GM18499 (cell line): ENCODE measurements at regions not wholly inside any gene's neighbourhood (a gene's known extent, or its start where the extent isn't known, plus 50 kb on each side); places are given as distances from the start of the nearest gene placed in this dataset.
"Not testable (repeated sequence)": the region's sequence is repeated elsewhere in the genome, so short reads cannot be mapped to it uniquely, and the experiment has no call there.

Experiments
- ATAC-seq: cut with Tn5 transposase; IDR thresholded peaks from one replicate; pipeline ENCODE4 v1.9.1; 2021; ENCODE audit warnings: moderate number of reproducible peaks; ENCODE audit not compliant: insufficient read depth, unreplicated experiment

- ATAC-seq = no peak
Observed at GRCh38 chr10:33965795-33966581, 631.5 kb upstream of the NRP1 start.

GRCh38 chr10:33963729-33964128, 629.3 kb upstream of the NRP1 start:
- ATAC-seq = no peak

- ATAC-seq = not testable (repeated sequence)
Observed at GRCh38 chr10:33956322-33956721, 621.9 kb upstream of the NRP1 start.

GRCh38 chr10:33955676-33956075, 621.2 kb upstream of the NRP1 start:
- ATAC-seq = no peak

DNA sequence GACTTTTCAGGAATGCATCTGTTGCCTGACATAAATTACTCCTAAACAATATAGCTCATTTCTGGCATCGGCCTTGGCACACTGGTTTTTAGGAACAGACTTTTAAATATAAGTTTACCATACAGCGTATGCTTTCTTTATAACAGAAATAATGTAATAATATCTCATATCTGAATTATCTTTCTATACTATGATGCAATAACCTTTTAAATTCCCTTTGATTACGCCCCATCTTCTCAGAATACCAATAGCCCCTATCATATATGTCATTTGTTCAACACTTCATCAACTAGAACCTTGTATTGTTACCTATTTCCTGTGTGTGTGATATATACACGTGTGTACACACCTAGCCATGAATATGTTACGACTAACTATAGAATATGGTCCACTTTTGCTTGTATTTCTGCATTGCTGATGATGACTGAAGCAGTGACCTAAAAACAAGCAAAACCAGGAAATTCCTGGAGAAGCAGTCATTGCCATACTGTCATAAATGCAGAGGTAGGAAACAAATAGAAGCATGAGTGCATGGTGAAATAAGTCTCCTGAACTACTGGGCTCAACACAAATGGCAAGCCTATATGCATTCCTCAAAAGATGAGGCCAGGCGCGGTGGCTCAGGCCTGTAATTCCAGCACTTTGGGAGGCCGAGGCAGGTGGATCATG, 618.4 kb upstream of the NRP1 start:
- ATAC-seq = no peak

- no peak for ATAC-seq
Observed at GRCh38 chr10:33950206-33950605, 615.7 kb upstream of the NRP1 start.

- ATAC-seq = no peak
Observed at GRCh38 chr10:33947544-33947943, 613.1 kb upstream of the NRP1 start.

DNA sequence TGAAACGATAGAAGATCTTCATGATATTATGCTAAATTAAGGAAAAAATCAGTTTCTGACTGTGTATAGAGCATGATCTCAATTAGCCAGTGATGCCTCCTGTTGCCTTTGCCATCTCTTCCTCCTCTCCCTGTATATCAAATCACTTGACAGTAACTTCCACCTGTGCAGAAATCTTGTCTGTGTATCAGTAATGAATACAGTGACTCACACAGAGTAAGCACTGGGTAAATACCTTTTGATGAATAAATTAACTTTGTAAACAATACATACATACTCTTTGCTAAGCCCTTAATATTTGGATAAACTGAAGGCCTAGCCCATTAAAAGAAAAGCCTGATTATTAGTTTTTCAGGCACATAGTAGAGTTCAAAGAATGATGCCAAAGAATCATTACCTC, 610.6 kb upstream of the NRP1 start:
- no peak for ATAC-seq

DNA sequence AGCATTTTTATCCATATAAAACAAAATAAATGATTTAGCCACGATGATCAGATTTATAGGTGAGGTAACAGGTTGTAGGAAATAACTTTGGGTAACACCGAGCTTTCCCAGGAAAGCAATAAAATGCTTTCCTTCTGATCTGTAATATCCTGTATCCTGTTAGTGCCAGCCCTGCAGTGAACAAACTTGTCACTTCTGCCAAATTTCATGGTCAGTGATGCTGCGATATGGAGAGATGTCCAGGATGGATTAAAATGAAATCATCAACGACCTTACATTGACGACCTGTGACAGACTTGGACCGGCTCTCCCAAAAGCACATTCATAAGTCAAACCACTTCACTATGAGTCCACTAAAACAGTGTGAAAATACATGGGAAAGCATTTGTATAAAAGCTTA, 608.0 kb upstream of the NRP1 start:
- ATAC-seq = no peak

DNA sequence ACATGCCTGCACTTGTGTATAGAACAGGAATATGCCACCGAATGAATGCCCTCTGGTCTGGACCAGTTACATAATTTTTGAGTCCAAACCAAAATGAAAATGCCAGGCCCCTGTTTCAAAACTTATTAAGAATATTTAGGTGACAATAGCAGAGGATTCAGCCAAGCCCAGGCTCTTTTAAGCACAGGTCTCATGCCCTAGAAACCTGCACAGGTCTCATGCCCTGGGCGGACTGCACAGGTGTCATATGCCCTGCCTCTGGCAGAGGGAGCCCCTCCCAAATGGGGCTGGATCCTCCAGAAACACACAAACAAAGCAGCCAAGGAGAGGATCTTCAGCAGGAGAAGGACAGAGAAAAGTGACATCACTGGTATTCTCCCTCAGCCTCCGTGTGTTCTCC, 605.4 kb upstream of the NRP1 start:
- ATAC-seq = no peak

DNA sequence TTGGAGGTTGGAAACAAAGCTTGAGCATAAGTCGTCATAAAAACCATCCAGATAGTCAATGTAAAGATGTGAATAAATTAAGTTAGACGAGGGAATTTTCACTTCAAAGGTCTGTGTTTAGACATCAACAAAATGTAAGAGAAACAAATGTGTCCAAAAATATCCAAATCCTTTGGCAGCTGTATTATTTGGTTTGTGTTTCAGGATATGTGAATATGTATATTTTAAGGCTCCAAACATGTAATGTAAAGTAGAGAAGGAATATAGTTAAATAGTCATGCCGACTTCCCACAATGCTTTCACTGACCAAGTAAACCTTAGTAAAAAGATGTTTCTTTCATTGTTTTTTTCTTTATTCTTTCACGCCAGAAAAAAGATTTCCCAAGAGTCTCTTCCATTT, 604.9 kb upstream of the NRP1 start:
- no peak for ATAC-seq

DNA sequence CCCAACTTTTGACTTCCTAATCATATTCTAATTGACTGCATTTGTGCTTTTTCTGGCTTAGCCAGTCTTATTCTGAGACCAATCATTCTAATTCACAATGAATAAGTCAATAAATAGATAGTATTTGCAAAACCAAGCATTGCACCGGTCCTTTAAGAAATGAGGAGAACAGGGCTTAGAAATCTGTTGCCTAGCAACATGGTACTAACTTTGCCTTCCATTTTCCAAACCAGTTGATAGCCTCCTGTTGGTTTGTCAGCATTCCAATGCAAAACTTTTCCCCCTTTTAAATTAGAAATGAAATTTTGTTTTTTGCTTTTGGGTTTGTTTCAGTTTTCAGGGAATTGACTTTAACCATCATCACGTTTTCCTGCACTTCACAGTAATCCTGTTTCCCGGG, 603.5 kb upstream of the NRP1 start:
- ATAC-seq = no peak

- ATAC-seq = no peak
Observed at GRCh38 chr10:33937036-33937730, 602.7 kb upstream of the NRP1 start.

DNA sequence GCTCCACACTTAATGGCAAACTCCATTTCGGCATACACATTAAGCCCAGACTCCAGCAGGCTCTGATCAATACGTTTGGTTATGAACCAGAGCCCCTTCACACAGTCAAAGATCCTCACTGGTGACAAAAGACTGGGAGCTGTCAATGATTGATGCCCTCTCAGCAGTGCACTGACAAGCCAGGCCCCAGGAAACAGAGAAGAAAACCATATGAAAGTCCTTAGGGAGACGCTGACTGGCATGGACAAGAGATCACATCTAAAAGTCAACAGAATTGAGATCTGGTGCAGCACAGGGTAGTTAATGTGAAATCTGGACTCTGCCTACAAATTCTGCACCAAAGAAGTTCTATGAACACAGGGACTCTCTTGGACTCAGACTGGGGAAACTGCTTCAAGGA, 600.9 kb upstream of the NRP1 start:
- no peak for ATAC-seq

DNA sequence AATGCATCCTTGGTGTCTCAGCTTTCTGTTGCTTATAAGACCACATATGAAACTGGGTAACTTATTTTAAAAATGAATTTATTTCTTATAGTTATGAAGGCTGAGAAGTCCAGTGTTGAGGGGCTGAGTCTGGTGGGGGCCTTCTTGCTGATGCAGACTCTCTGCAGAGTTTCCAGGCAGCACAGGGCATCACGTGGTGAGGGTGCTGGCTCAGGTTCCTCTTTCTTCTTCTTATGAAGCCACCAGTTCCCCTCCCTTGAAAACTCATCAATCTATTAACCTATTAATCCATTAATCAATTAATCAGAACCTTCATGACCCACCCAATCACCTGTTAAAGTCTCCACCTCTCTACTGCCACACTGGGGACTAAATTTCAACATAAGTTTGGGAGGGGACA, 595.6 kb upstream of the NRP1 start:
- no peak for ATAC-seq

DNA sequence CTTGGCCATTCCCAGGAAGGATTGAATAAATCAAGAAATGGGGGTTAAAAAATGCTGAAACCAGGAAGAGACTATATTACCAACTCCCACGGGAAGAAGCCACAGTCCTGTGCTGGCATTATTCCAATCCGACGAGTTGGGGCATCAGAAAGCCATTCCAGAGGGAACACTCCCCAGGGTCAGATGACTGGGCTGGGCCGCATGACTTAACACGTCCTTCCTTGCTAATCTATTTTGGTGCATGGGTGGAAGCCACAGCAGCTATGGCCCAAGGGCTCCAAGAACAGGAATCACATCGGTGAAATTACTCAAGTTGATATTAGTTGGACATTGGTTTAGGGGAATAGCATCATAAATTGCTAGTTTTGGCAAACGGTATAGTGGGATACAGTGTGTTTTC, 592.9 kb upstream of the NRP1 start:
- no peak for ATAC-seq

- no peak for ATAC-seq
Observed at GRCh38 chr10:33921970-33922605, 587.6 kb upstream of the NRP1 start.

- ATAC-seq = no peak
Observed at GRCh38 chr10:33920351-33920750, 585.9 kb upstream of the NRP1 start.

DNA sequence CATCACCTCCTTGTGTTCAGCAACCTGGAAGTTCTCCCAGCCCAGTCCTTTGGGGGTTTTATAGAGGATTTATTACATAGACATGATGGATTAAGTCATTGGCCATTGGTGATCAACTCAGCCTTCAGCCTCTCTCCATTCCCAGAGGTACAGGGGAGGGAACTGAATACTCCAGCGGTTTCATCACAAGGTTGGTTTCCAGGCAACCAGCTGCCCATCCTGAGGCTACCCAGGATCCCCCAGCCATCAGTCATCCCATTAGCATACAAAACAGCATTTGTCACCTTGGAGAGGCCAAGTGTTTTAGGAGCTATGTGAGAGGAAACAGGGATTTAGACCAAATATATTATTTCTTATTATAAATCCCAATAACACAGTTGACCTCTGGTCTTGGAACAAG, 584.8 kb upstream of the NRP1 start:
- ATAC-seq = no peak

DNA sequence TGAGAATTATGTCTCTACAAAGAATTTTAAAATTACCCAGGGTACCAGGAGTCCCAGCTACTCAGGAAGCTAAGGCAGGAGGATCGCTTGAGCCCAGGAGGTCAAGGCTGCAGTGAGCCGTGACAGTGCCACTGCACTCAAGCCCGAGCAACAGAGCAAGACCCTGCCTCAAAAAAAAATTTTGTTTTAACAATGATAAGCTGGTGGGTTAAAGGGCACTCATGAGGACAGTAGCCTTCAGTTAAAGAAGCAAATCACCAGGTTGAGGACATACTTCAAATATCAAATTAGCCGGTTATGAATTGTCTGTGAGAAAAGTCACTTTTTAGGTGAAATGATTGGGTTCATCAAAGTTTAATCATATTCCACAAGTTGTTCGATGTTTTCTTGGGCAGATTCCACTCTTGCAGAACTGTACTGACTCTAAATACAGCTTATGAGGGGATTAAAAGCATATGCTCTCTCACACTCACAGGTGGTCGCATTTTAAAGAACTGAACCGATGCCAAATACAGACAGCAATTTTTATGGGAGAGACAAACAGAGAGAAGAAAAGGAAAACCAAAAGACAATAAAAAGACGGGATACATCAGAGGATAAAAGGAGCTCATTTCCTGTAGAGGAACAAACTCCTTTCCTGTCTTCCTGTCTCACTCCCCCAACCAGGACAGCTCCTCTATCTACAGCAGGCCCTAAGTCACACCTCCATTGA, 582.8 kb upstream of the NRP1 start:
- no peak for ATAC-seq
